Esophagus (tissue), 2 donors: ENCODE measurements at regions not wholly inside any gene's neighbourhood (a gene's known extent, or its start where the extent isn't known, plus 50 kb on each side); places are given as distances from the start of the nearest gene placed in this dataset.

ENCODE experiments used
- H3K27ac ChIP-seq, 2 donors: one replicate each; pipeline ENCODE4 v1.5.1; 2013; ENCODE audit warnings: low read depth in 2 of 2, mild to moderate bottlenecking in 2 of 2, inconsistent platforms in 1 of 2, low read length in 1 of 2, moderate library complexity in 1 of 2
- H3K27me3 ChIP-seq, 2 donors: one replicate each; pipeline ENCODE4 v1.6.1; 2013; ENCODE audit warnings: low read length in 2 of 2, control low read depth in 1 of 2, mild to moderate bottlenecking in 1 of 2; ENCODE audit not compliant: insufficient read depth in 2 of 2, control insufficient read depth in 1 of 2
- H3K36me3 ChIP-seq, 2 donors: one replicate each; pipeline ENCODE4 v1.6.1; 2013; ENCODE audit warnings: low read length in 1 of 2; ENCODE audit not compliant: control insufficient read depth in 2 of 2, insufficient read depth in 2 of 2
- H3K4me1 ChIP-seq, 2 donors: one replicate each; pipeline ENCODE4 v1.6.1; 2013; ENCODE audit warnings: low read length in 1 of 2; ENCODE audit not compliant: control insufficient read depth in 2 of 2, insufficient read depth in 2 of 2
- H3K4me3 ChIP-seq, 2 donors: one replicate each; pipeline ENCODE4 v1.5.1; 2013; ENCODE audit warnings: low read length in 2 of 2, mild to moderate bottlenecking in 2 of 2, low read depth in 1 of 2, moderate library complexity in 1 of 2
- H3K9me3 ChIP-seq, 2 donors: one replicate each; pipeline ENCODE4 v1.6.1; 2013; ENCODE audit warnings: mild to moderate bottlenecking in 2 of 2, low read depth in 1 of 2, low read length in 1 of 2, moderate library complexity in 1 of 2; ENCODE audit not compliant: control insufficient read depth in 2 of 2, insufficient read depth in 1 of 2
- WGBS, 2 donors: extraction: QIAGEN DNeasy Blood & Tissue Kit; methylation state at CpG; one replicate each; pipeline ENCODE4 v1.1.7; 2013; 5-methylcytosine and 5-hydroxymethylcytosine counted together
- donor health status: healthy with polysubstance abuse.
- donor health status: Bipolar disorder and iron deficiency.

DNA sequence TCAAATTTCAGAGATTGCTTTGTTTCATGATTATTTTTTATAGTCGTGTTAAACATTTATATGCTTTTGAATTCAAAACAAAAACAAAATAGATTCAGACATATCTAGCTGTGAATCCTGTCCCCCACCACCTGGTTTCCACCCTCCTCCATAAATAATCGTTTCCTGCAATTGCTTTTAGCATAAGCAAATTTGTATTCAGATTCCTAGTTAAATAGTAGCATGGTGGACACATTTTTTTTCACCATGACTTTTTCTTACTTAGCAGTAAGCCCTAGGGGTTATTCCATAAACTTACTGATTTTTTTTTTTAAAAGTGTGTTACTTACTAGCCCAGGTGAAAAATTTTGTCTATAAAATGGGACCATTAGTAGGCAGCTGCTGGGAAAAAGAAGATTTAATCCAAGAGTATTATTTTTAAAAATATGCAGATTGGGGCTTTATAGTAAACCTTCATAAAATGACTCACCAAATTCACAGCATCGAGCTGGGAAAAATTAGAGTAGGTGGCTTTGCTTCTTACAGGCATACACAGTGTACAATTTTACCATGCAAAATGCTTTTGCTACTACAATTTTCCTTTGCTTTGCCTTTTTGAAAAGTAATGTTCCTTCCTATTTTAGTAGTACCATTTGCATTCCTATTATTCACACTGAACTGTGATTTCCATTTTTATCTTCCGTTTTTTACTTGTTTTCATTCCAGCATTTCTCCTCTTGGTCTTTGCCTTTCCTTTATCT, 117.8 kb downstream of the BTG1 start:
- H3K4me1 ChIP-seq, result no peaks in the 10 kb centered on the region
- H3K36me3 ChIP-seq, result no peaks in the 10 kb centered on the region
- WGBS, 2 donors, result 60 to 71% methylated on average over 4 of the region's 4 CpGs
- H3K9me3 ChIP-seq, result no peaks in the 10 kb centered on the region
- H3K27ac ChIP-seq, result no peak overlapping the region
- no peaks in the 10 kb centered on the region for H3K27me3 ChIP-seq
- no peak overlapping the region for H3K4me3 ChIP-seq

- no peaks in the 10 kb centered on the region for H3K9me3 ChIP-seq
- no peak overlapping the region for H3K27ac ChIP-seq
- no peaks in the 10 kb centered on the region for H3K27me3 ChIP-seq
- H3K4me3 ChIP-seq, result no peak overlapping the region
- WGBS, 2 donors, result 77 to 78% methylated on average over 2 of the region's 2 CpGs
- H3K36me3 ChIP-seq, result no peaks in the 10 kb centered on the region
- H3K4me1 ChIP-seq, result no peaks in the 10 kb centered on the region
Observed at GRCh38 chr12:92027243-92027642, 118.4 kb downstream of the BTG1 start.

GRCh38 chr12:92025462-92026207, 120.0 kb downstream of the BTG1 start:
- Histone ChIP-seq H3K27ac (no peak overlapping the region), H3K9me3 (no peaks in the 10 kb centered on the region), H3K27me3 (no peaks in the 10 kb centered on the region), H3K4me1 (no peaks in the 10 kb centered on the region), H3K4me3 (no peak overlapping the region), H3K36me3 (no peaks in the 10 kb centered on the region)
- WGBS, 2 donors, result 86 to 89% methylated on average over 4 of the region's 4 CpGs

- Histone ChIP-seq H3K27me3 (no peaks in the 10 kb centered on the region), H3K9me3 (no peaks in the 10 kb centered on the region), H3K4me3 (no peak overlapping the region), H3K4me1 (no peaks in the 10 kb centered on the region), H3K36me3 (no peaks in the 10 kb centered on the region), H3K27ac (no peak overlapping the region)
- 71 to 92% methylated on average over 1 of the region's 1 CpG for WGBS, 2 donors
Observed at GRCh38 chr12:92022093-92022492, 123.6 kb downstream of the BTG1 start.

DNA sequence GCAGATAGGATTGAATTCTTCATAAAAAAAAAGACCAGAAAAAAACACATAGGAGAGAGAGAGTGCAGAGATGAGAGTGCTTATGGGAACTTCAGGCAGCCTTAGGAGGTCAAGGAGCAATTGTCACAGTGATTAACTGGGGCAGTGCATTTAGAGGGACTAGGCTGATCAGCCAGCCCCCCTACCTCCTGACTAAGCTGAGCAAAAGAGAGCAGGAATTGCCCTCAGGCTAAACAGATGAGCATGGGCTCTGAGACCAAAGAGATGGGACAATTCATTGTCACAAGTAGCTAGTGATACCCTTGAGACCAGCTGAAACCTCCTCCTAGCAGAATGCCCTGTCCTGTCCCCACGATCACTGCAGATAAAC, 124.0 kb downstream of the BTG1 start:
- Histone ChIP-seq H3K27me3 (no peaks in the 10 kb centered on the region), H3K27ac (no peak overlapping the region), H3K4me1 (no peaks in the 10 kb centered on the region), H3K4me3 (no peak overlapping the region), H3K36me3 (no peaks in the 10 kb centered on the region), H3K9me3 (no peaks in the 10 kb centered on the region)
- 76 to 94% methylated on average over 1 of the region's 1 CpG for WGBS, 2 donors

GRCh38 chr12:92020983-92021665, 124.5 kb downstream of the BTG1 start:
- Histone ChIP-seq H3K27me3 (no peaks in the 10 kb centered on the region), H3K9me3 (no peaks in the 10 kb centered on the region), H3K36me3 (no peaks in the 10 kb centered on the region), H3K4me3 (no peak overlapping the region), H3K27ac (no peak overlapping the region), H3K4me1 (no peaks in the 10 kb centered on the region)
- WGBS, 2 donors, result 43 to 54% methylated on average over 6 of the region's 6 CpGs

- Histone ChIP-seq H3K27me3 (no peaks in the 10 kb centered on the region), H3K36me3 (no peaks in the 10 kb centered on the region), H3K27ac (no peak overlapping the region), H3K4me3 (no peak overlapping the region), H3K4me1 (no peaks in the 10 kb centered on the region), H3K9me3 (no peaks in the 10 kb centered on the region)
- 64 to 78% methylated on average over 3 of the region's 3 CpGs for WGBS, 2 donors
Observed at GRCh38 chr12:92019491-92020277, 126.0 kb downstream of the BTG1 start.

DNA sequence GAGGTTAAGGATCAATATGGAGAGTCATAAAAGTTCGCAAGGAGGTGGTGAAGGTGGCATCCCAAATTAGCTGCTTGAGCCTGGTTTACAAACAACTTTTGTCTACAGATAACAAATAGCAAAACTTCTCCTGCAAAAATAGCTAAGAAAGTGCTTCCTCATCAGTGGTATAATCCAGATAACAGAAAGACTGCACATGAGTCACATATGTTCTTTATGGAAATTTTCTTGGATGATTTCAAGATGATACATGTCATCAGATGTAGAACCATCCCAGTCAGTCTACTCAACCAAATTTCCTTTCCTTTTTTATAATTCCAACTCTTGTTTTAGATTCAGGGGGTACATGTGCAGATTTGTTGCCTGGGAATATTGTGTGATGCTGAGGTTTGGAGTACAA, 133.0 kb downstream of the BTG1 start:
- WGBS, 2 donors, result 97 to 100% methylated on average over 1 of the region's 1 CpG
- no peaks in the 10 kb centered on the region for H3K36me3 ChIP-seq

More for the DNA sequence above, 133.0 kb downstream of the BTG1 start:
- H3K4me1 ChIP-seq, result no peaks in the 10 kb centered on the region
- H3K27ac ChIP-seq, result no peak overlapping the region
- no peak overlapping the region for H3K4me3 ChIP-seq
- H3K27me3 ChIP-seq, result no peaks in the 10 kb centered on the region
- no peaks in the 10 kb centered on the region for H3K9me3 ChIP-seq
